GM21515 (cell line): ENCODE measurements at regions not wholly inside any gene's neighbourhood (a gene's known extent, or its start where the extent isn't known, plus 50 kb on each side); places are given as distances from the start of the nearest gene placed in this dataset.
"Not testable (repeated sequence)": the region's sequence is repeated elsewhere in the genome, so short reads cannot be mapped to it uniquely, and the experiment has no call there.

Experiments used
- ATAC-seq: cut with Tn5 transposase; IDR thresholded peaks from one replicate; pipeline ENCODE4 v1.9.1; 2021; ENCODE audit not compliant: unreplicated experiment

- no peak for ATAC-seq
Measured at GRCh38 chr6:122145741-122146240, 253.7 kb upstream of the HSF2 start.

GRCh38 chr6:122147291-122147690 lies 252.2 kb upstream of the HSF2 start:
- ATAC-seq = no peak

- ATAC-seq = no peak
Measured at GRCh38 chr6:122151066-122151465, 248.4 kb upstream of the HSF2 start.

GRCh38 chr6:122151763-122152162 lies 247.7 kb upstream of the HSF2 start:
- ATAC-seq = no peak

GRCh38 chr6:122153557-122153956 lies 245.9 kb upstream of the HSF2 start:
- ATAC-seq = no peak

- no peak for ATAC-seq
Measured at GRCh38 chr6:122154155-122154554, 245.3 kb upstream of the HSF2 start.

- ATAC-seq = no peak
Measured at GRCh38 chr6:122154912-122155575, 244.4 kb upstream of the HSF2 start.

GRCh38 chr6:122161136-122161535 lies 238.3 kb upstream of the HSF2 start:
- ATAC-seq = no peak

- no peak for ATAC-seq
Measured at GRCh38 chr6:122165014-122165413, 234.4 kb upstream of the HSF2 start.

DNA sequence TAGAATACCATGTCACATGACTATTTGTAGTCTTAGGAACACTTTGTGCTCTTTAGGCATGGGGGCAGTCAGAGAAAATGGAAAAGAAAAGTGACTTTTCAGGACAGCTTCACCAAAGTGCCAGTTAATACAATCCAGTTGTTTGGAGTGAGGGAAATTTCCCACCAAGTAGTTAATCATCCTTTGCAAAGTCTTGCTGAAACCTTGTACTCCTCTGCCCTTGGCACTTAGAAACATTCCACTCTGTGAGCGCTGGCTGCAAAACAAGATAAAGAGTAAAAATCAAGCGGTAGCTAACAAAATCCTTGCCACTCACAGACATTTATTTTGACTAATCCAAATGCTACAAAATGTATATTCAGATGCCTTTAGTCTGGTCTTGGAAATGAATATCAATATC lies 229.2 kb upstream of the HSF2 start:
- ATAC-seq = no peak

DNA sequence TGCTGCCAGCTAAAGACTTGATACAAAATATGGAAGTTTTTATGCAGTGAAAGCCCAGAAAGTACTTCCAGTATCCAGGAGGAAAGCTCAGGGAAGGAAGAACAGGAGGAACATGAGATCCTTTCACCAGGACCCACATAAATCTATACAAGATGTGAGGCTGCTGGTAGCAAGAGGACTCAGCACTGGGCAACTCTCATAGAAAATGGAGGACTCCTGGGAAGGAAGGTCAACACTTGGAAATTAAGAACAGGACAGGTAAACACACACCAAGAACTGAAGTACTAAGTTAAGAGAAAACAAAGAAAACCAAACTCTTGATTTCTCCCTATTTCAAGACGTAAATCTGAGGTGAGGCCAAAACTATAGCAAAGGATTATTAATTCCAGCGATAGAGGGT lies 220.5 kb upstream of the HSF2 start:
- no peak for ATAC-seq

DNA sequence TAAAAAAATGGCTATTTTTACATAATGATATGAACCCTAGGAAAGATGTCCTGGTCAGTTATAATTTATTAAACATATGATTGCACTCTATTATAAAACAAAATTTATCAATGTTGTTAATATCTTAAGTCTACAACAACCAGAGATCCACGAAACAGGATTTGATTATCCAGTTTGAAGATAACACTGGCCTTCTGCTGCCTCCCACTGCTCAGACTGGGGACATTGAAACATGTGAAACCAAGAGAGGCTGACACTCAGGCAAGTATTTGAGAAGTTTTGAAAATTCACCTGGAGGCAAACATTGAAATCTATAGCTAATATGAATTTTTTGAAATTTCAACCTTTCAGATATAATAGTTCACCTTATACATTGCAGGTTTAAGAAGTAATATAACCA lies 219.3 kb upstream of the HSF2 start:
- ATAC-seq = no peak

- no peak for ATAC-seq
Measured at GRCh38 chr6:122182061-122182460, 217.4 kb upstream of the HSF2 start.

- no peak for ATAC-seq
Measured at GRCh38 chr6:122184401-122184827, 215.0 kb upstream of the HSF2 start.

DNA sequence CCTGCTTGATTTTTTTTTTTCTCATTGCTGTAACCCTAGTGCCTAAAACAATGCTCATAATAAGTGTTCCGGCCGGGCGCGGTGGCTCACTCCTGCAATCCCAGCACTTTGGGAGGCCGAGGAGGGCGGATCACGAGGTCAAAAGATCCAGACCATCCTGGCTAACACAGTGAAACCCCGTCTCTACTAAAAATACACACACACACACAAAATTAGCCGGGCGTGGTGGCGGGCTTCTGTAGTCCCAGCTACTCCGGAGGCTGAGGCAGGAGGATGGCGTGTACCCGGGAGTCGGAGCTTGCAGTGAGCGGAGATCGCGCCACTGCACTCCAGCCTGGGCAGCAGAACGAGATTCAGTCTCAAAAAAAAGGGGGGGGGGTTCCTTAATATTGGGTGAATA lies 214.0 kb upstream of the HSF2 start:
- not testable (repeated sequence) for ATAC-seq

DNA sequence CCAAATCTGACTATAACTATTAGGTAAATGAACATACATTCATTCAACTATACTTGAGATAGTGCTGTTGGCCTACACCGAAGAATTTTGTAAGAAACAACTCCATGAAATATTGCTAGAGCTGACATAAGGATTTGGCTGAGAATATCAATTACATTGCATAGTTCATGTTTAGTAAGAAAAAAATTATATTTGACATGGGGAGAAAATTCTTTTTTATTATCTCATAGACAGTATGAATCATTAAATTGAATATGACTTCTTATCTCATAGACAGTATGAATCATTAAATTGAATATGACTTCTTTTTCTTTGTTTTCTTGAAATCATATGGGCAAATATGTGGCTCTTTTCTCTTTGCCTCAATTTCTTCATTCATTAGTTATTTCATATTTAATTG lies 212.3 kb upstream of the HSF2 start:
- no peak for ATAC-seq

- ATAC-seq = no peak
Measured at GRCh38 chr6:122198922-122199321, 200.5 kb upstream of the HSF2 start.

- no peak for ATAC-seq
Measured at GRCh38 chr6:122200440-122200839, 199.0 kb upstream of the HSF2 start.

- no peak for ATAC-seq
Measured at GRCh38 chr6:122202576-122203137, 196.8 kb upstream of the HSF2 start.

GRCh38 chr6:122207061-122207460 lies 192.4 kb upstream of the HSF2 start:
- ATAC-seq = no peak

DNA sequence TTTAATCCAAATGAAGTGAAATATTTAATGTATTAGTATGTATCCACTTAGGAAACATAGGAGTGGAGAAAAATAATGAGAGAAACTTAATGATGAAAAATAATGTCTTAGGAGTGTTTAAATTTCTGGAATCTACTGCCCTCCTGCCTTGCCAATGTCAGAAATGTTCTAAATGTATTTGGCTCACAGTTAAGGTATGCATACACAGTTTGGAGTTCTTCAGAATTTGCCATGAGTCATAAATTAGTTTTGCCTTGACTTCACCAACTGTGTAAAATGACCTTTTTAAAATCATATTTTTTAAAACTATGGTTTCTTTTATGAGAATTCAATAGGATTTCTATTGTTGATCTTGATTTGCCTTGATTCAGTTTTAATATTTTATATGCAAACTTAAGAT lies 191.7 kb upstream of the HSF2 start:
- no peak for ATAC-seq

DNA sequence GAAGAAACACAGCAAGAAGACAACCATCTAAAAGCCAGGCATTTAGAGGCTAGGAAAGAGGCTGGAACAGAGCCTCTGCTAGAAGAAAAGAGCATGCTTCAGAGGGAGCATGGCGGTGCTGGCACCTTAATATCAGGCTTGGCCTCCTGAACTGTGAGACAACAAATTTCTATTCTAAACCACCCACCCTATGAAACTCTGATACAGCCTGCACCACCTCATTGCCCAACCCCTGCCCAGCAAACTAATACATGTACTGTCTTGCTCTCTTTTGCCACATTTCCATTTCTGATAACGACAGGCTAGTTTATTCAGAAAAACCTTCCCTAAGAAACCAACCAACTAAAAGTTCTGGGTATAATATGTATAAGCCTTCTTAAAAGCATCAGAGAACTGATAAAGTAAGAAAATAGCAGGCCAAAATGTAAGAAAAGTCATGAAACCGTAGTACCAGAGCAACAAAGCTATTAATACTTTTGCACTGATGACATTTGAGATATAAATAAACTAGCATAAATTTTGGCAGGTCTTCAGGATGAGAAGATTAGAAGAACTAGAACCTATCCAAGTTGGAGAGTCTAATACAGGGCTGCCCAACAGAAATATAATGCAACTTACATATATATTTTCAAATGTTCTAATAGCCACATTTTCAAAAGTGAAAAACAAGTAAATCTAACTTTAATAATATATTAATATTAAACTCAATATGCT lies 184.7 kb upstream of the HSF2 start:
- no peak for ATAC-seq
